SK-N-SH (cell line): ENCODE measurements at regions not wholly inside any gene's neighbourhood (a gene's known extent, or its start where the extent isn't known, plus 50 kb on each side); places are given as distances from the start of the nearest gene placed in this dataset.

Source experiments
- CTCF ChIA-PET: fragments of 300-600, 350-600 bp; formaldehyde crosslinking; extraction: SDS; loops from one replicate; lab custom pipeline; 2021; lab: Yijun Ruan, JAX
- POLR2A ChIA-PET: fragments of 350-600 bp; sonication (Branson Sonifier 250); formaldehyde crosslinking; extraction: SDS; loops from one replicate; lab custom pipeline; 2020; ENCODE audit warnings: antibody characterized with exemption, inconsistent platforms; lab: Yijun Ruan, JAX
- DNase-seq: peaks from one replicate; pipeline ENCODE4 v3.0.0; 2012
- H2AFZ ChIP-seq: fragments of 200-600 bp; sonication (generic); 2 replicates; pipeline ENCODE4 v1.8.1; 2016; ENCODE audit warnings: antibody characterized with exemption, mild to moderate bottlenecking, low read depth
- H3F3A ChIP-seq: fragments of 200-600 bp; sonication (generic); replicated peaks from 2 replicates; pipeline ENCODE3; 2016; ENCODE audit warnings: antibody characterized with exemption, mild to moderate bottlenecking; ENCODE audit not compliant: insufficient read depth
- H3K27ac ChIP-seq, 2 experiments: fragments of 200-500 bp in 1 of 2; fragments of 200-600 bp in 1 of 2; sonication (Bioruptor generic) in 1 of 2; sonication (generic), shearing (Covaris generic) in 1 of 2; 2 replicates each; pipeline versions ENCODE4 v1.5.1 to v1.6.1; 2014 to 2016; ENCODE audit warnings: low read depth in 2 of 2, inconsistent platforms in 1 of 2, low read length in 1 of 2, mild to moderate bottlenecking in 1 of 2, mixed read lengths in 1 of 2
- H3K27me3 ChIP-seq: fragments of 200-600 bp; sonication (generic), shearing (Covaris generic); 2 replicates; pipeline ENCODE4 v1.6.1; 2016; ENCODE audit warnings: mixed run types; ENCODE audit not compliant: insufficient read depth
- H3K36me3 ChIP-seq, 2 experiments: fragments of 200-500 bp in 1 of 2; fragments of 200-600 bp in 1 of 2; sonication (Bioruptor generic) in 1 of 2; sonication (generic) in 1 of 2; replicated peaks in 1 of 2; 2 replicates each; pipeline versions ENCODE3 to v1.5.1; 2014 to 2016; ENCODE audit warnings: low read length in 1 of 2, mild to moderate bottlenecking in 1 of 2; ENCODE audit not compliant: insufficient read depth in 2 of 2, control insufficient read depth in 1 of 2
- H3K4me1 ChIP-seq, 2 experiments: fragments of 200-500 bp in 1 of 2; fragments of 200-600 bp in 1 of 2; sonication (Bioruptor generic) in 1 of 2; sonication (generic), shearing (Covaris generic) in 1 of 2; 2 replicates each; pipeline versions ENCODE4 v1.5.1 to v1.6.1; 2014 to 2016; ENCODE audit warnings: low read depth in 1 of 2, low read length in 1 of 2, mixed run types in 1 of 2; ENCODE audit not compliant: insufficient read depth in 2 of 2, control insufficient read depth in 1 of 2
- H3K4me2 ChIP-seq: fragments of 200-600 bp; sonication (generic), shearing (Covaris generic); 2 replicates; pipeline ENCODE4 v1.6.1; 2017; ENCODE audit warnings: mixed run types
- H3K4me3 ChIP-seq, 2 experiments: fragments of 200-500 bp in 1 of 2; fragments of 200-600 bp in 1 of 2; sonication (Bioruptor generic) in 1 of 2; sonication (generic), shearing (Covaris generic) in 1 of 2; 2 replicates each; pipeline versions ENCODE4 v1.5.1 to v1.8.1; 2014 to 2016; ENCODE audit warnings: low read depth in 2 of 2, inconsistent platforms in 1 of 2, low read length in 1 of 2, mild to moderate bottlenecking in 1 of 2, mixed read lengths in 1 of 2, moderate library complexity in 1 of 2
- H3K79me2 ChIP-seq: fragments of 200-600 bp; sonication (generic); 2 replicates; pipeline ENCODE4 v1.8.1; 2017; ENCODE audit warnings: mild to moderate bottlenecking; ENCODE audit not compliant: insufficient read depth
- H3K9ac ChIP-seq: fragments of 200-600 bp; sonication (generic); 2 replicates; pipeline ENCODE4 v1.6.1; 2017; ENCODE audit warnings: mixed run types
- H3K9me2 ChIP-seq: fragments of 200-600 bp; sonication (generic); 2 replicates; pipeline ENCODE4 v1.6.1; 2017; ENCODE audit warnings: mixed run types
- H3K9me3 ChIP-seq: fragments of 200-600 bp; sonication (generic); 2 replicates; pipeline ENCODE4 v1.6.1; 2017; ENCODE audit warnings: mixed run types, mild to moderate bottlenecking, moderate library complexity
- H4K20me1 ChIP-seq: fragments of 200-600 bp; sonication (generic); 2 replicates; pipeline ENCODE4 v1.6.1; 2017; ENCODE audit warnings: mild to moderate bottlenecking, mixed run types; ENCODE audit not compliant: insufficient read depth
- CTCF ChIP-seq: fragments of 200-600 bp; sonication (generic); IDR thresholded peaks from 2 replicates; pipeline ENCODE4 v1.6.1; 2017; ENCODE audit warnings: antibody characterized with exemption, mild to moderate bottlenecking, moderate library complexity
- EZH2phosphoT487 ChIP-seq: fragments of 200-600 bp; sonication (generic); IDR thresholded peaks from 2 replicates; pipeline ENCODE4 v1.6.1; 2017; ENCODE audit warnings: low read depth, mixed run types, mild to moderate bottlenecking, antibody characterized with exemption, moderate library complexity, borderline replicate concordance
- FOXM1 ChIP-seq: IDR thresholded peaks from 2 replicates; pipeline ENCODE4 v1.4.0; 2012; ENCODE audit warnings: low read depth, mild to moderate bottlenecking
- IRF3 ChIP-seq: fragments of 150-350 bp; IDR thresholded peaks from 2 replicates; pipeline ENCODE4 v1.6.1; 2016; ENCODE audit warnings: mild to moderate bottlenecking, low read depth, low read length
- MEF2A ChIP-seq: IDR thresholded peaks from 2 replicates; pipeline ENCODE4 v1.4.0; 2012; ENCODE audit warnings: low read depth, borderline replicate concordance
- MXI1 ChIP-seq: IDR thresholded peaks from 2 replicates; pipeline ENCODE4 v1.6.1; 2012; ENCODE audit warnings: mild to moderate bottlenecking, low read depth, low read length, improper control_type of control experiment
- NFIC ChIP-seq: IDR thresholded peaks from 2 replicates; pipeline ENCODE4 v1.4.0; 2012; ENCODE audit warnings: borderline replicate concordance
- RCOR1 ChIP-seq: fragments of 150-350 bp; IDR thresholded peaks from 2 replicates; pipeline ENCODE4 v1.6.1; 2017; ENCODE audit warnings: antibody characterized with exemption, low read length
- USF1 ChIP-seq: IDR thresholded peaks from 2 replicates; pipeline ENCODE4 v1.4.0; 2012; ENCODE audit warnings: low read depth, borderline replicate concordance
- YY1 ChIP-seq: IDR thresholded peaks from 2 replicates; pipeline ENCODE4 v1.4.0; 2012; ENCODE audit warnings: low read depth, mild to moderate bottlenecking
- WGBS: methylation state at CpG from one replicate; pipeline ENCODE4 v1.1.6; 2017; ENCODE audit warnings: low lambda C conversion rate; 5-methylcytosine and 5-hydroxymethylcytosine counted together
- TF ChIP-seq, protein P1 (sequence below): IDR thresholded peaks from 2 replicates; pipeline ENCODE4; 2012
- TF ChIP-seq, protein P2 (sequence below): IDR thresholded peaks from 2 replicates; pipeline ENCODE4 v1.4.0; 2012; ENCODE audit warnings: low read depth, borderline replicate concordance

- Histone ChIP-seq H3K9ac (no peak overlapping the region), H3K4me2 (no peak overlapping the region), H2AFZ (no peak overlapping the region), H3K4me3 (no peak overlapping the region), H3K9me3 (peaks cover 3% of the 10 kb centered on the region; the same call in 1 of the 2 replicates), H4K20me1 (no peaks in the 10 kb centered on the region), H3K79me2 (no peaks in the 10 kb centered on the region), H3K9me2 (no peaks in the 10 kb centered on the region), H3F3A (no peaks in the 10 kb centered on the region), H3K27ac (no peak overlapping the region), H3K4me1 (no peaks in the 10 kb centered on the region), H3K36me3 (no peaks in the 10 kb centered on the region), H3K27me3 (no peaks in the 10 kb centered on the region)
- no peak for DNase-seq
- POLR2A ChIA-PET: no interaction called here
- CTCF ChIA-PET: no interaction called here
- WGBS: 53% methylated on average over 1 of the region's 1 CpG
- TF ChIP-seq MXI1 (no peak), EZH2phosphoT487 (no peak), IRF3 (no peak), NFIC (no peak), MEF2A (no peak), YY1 (no peak), RCOR1 (no peak), FOXM1 (no peak), USF1 (no peak), CTCF (no peak)
- TF ChIP-seq, protein P1, sequence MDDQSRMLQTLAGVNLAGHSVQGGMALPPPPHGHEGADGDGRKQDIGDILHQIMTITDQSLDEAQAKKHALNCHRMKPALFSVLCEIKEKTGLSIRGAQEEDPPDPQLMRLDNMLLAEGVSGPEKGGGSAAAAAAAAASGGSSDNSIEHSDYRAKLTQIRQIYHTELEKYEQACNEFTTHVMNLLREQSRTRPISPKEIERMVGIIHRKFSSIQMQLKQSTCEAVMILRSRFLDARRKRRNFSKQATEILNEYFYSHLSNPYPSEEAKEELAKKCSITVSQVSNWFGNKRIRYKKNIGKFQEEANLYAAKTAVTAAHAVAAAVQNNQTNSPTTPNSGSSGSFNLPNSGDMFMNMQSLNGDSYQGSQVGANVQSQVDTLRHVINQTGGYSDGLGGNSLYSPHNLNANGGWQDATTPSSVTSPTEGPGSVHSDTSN: no peak
- TF ChIP-seq, protein P2, sequence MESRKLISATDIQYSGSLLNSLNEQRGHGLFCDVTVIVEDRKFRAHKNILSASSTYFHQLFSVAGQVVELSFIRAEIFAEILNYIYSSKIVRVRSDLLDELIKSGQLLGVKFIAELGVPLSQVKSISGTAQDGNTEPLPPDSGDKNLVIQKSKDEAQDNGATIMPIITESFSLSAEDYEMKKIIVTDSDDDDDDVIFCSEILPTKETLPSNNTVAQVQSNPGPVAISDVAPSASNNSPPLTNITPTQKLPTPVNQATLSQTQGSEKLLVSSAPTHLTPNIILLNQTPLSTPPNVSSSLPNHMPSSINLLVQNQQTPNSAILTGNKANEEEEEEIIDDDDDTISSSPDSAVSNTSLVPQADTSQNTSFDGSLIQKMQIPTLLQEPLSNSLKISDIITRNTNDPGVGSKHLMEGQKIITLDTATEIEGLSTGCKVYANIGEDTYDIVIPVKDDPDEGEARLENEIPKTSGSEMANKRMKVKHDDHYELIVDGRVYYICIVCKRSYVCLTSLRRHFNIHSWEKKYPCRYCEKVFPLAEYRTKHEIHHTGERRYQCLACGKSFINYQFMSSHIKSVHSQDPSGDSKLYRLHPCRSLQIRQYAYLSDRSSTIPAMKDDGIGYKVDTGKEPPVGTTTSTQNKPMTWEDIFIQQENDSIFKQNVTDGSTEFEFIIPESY: no peak
Observed at GRCh38 chr1:96887501-96887900, 165.9 kb downstream of the PTBP2 start.
